Type B pancreatic cell (in vitro differentiated cells): ENCODE measurements at regions not wholly inside any gene's neighbourhood (a gene's known extent, or its start where the extent isn't known, plus 50 kb on each side); places are given as distances from the start of the nearest gene placed in this dataset.

ENCODE experiments used
- DNase-seq: peaks from one replicate; pipeline ENCODE4 v3.0.0; 2021; ENCODE audit warnings: mixed read lengths; ENCODE audit not compliant: unreplicated experiment; ENCODE audit errors: extremely low spot score
- H3K27ac Mint-ChIP-seq: 2 replicates; pipeline ENCODE4 v1.8.0; 2021; ENCODE audit warnings: mild to moderate bottlenecking, mixed read lengths
- H3K27me3 Mint-ChIP-seq: 2 replicates; pipeline ENCODE4 v1.8.0; 2021; ENCODE audit warnings: mixed read lengths
- H3K36me3 Mint-ChIP-seq: 2 replicates; pipeline ENCODE4 v1.8.0; 2021; ENCODE audit warnings: mixed read lengths
- H3K4me1 Mint-ChIP-seq: one replicate; pipeline ENCODE4 v1.8.0; 2021; ENCODE audit warnings: mixed read lengths; ENCODE audit not compliant: unreplicated experiment
- H3K4me3 Mint-ChIP-seq: 2 replicates; pipeline ENCODE4 v1.8.0; 2021; ENCODE audit warnings: mild to moderate bottlenecking, mixed read lengths
- H3K9me3 Mint-ChIP-seq: 2 replicates; pipeline ENCODE4 v1.8.0; 2021; ENCODE audit warnings: mixed read lengths
- TF ChIP-seq, protein P1 (sequence below): fragments of 200-600 bp; sonication (generic); conservative IDR thresholded peaks from 2 replicates; pipeline ENCODE4 v1.5.0; 2021; ENCODE audit warnings: antibody characterized with exemption, mild to moderate bottlenecking

DNA sequence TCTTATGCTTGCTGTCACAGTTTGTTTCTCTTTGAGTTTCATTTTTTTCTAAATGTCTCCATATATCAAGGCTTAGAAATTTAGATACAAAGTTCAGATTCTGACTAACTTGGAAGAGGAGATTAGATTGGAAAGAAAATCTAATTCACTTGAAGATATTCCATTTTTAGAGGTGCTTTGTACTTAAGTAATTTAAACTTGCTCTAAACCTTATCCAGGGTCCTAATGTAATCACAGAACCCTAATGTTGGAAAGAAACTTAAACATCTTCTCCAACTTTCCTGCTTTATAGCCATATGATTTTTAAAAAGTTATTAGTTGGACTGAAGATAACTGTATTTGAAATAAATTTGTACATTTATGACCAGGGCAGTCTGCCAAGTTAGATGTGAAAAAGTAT lies 81.1 kb upstream of the ARHGEF3 start:
- Mint-ChIP-seq H3K4me3 (no peak overlapping the region), H3K9me3 (no peaks in the 10 kb centered on the region), H3K4me1 (peaks cover 26% of the 10 kb centered on the region), H3K27me3 (no peaks in the 10 kb centered on the region), H3K36me3 (no peaks in the 10 kb centered on the region), H3K27ac (no peak overlapping the region)
- no peak for DNase-seq
- TF ChIP-seq, protein P1, sequence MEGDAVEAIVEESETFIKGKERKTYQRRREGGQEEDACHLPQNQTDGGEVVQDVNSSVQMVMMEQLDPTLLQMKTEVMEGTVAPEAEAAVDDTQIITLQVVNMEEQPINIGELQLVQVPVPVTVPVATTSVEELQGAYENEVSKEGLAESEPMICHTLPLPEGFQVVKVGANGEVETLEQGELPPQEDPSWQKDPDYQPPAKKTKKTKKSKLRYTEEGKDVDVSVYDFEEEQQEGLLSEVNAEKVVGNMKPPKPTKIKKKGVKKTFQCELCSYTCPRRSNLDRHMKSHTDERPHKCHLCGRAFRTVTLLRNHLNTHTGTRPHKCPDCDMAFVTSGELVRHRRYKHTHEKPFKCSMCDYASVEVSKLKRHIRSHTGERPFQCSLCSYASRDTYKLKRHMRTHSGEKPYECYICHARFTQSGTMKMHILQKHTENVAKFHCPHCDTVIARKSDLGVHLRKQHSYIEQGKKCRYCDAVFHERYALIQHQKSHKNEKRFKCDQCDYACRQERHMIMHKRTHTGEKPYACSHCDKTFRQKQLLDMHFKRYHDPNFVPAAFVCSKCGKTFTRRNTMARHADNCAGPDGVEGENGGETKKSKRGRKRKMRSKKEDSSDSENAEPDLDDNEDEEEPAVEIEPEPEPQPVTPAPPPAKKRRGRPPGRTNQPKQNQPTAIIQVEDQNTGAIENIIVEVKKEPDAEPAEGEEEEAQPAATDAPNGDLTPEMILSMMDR, result no peak

DNA sequence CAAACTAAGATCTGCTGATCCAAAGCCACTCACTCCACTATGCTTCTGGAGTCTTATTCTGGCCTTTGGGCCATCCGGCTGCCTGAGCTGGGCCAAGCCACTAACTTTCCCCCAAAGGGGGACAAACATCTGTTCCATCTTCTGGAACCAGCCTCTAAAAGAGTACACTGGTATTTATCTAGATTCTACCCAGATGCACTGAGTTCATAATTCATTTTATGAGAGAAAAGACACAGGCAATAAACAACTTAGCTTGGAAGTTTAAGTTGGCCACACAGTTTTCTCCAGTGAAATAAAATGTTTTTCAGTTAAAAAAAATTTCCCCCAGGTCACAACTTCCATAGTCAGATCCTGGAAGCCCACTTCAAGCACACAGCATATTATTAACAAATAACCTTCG lies 80.1 kb upstream of the ARHGEF3 start:
- H3K36me3 Mint-ChIP-seq, result no peaks in the 10 kb centered on the region
- DNase-seq, result no peak
- no peaks in the 10 kb centered on the region for H3K9me3 Mint-ChIP-seq
- no peak overlapping the region for H3K27ac Mint-ChIP-seq
- no peaks in the 10 kb centered on the region for H3K27me3 Mint-ChIP-seq
- TF ChIP-seq, protein P1, result no peak
- H3K4me1 Mint-ChIP-seq, result peaks cover 22% of the 10 kb centered on the region
- H3K4me3 Mint-ChIP-seq, result no peak overlapping the region

DNA sequence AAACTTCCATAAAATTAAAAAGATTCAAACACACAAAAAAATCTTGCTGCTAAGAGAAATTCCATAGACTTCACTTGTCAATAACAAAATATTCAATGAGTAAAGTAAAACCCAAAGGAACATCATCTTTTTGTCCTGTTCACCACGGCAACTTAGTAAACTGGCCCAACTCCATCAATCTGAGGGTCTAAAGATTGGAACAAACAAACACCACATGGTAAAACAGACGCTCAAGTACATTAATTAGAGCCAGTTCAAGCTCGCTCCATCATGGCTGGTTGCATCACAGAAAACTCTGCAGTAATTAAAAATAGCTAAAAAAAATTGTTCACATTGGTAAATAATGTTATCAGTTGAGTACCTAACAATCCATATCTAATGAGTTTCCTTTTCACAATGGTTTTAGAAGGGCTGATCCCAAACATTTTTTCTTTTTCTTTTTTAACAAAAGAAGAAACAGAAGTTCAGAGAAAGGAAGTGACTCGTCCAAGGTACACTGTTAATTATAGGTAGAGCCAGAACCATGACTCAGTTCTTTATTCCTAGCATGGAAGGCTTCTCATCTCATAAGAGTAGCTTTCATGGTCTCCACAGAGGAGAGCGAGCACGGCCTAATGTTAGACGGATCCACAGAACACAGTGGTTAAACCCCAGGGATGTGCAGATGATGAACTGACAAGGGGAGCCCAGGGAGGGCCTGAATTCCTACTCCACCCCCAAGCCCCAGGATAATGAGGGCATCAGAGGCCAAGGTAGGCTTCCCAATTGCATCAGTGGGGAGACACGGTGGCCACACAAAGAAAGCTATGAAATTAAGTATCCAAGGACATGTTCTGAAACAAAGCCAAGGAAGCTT lies 79.2 kb upstream of the ARHGEF3 start:
- Mint-ChIP-seq H3K4me1 (peaks cover 26% of the 10 kb centered on the region), H3K27ac (no peak overlapping the region)
- DNase-seq, result no peak

DNA sequence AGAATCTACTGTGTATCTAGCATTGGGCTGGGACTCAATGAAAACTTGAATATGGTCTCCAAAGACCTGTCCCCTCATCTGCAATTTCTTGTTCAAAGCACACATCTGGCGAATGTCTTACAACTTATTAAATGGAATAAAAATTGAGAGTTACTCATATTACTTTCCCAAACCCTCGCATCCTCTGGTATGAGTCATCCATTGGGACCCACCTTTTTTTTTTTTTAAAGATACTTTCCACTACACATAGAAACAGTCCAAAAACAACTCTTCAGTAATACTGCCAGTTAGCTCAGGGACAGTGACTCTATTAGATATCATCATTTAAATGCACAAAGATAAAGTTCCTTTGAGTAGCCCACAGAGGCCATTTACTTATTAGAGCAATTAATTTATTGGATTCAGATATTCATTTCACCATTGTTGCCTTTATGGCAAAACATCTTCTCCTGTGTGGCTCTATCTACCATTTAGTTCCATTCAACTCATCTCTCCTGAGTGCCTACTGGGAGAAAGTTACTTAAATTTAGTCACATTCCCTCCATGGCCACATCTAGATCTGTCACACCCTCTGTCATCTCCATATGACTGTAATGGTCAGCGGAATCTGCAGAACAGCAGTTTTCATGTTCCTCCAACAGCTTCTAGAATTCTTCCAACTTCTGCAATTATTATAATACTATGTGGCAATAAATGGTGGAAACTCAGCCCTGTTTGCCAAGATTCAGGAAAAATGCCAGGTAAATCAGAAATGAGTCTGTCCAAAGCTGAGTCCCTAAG lies 77.9 kb upstream of the ARHGEF3 start:
- no peak overlapping the region for H3K4me3 Mint-ChIP-seq
- no peaks in the 10 kb centered on the region for H3K27me3 Mint-ChIP-seq
- no peaks in the 10 kb centered on the region for H3K9me3 Mint-ChIP-seq
- DNase-seq, result no peak
- TF ChIP-seq, protein P1, result no peak
- no peaks in the 10 kb centered on the region for H3K36me3 Mint-ChIP-seq
- H3K27ac Mint-ChIP-seq, result no peak overlapping the region
- peaks cover 32% of the 10 kb centered on the region for H3K4me1 Mint-ChIP-seq

More for the DNA sequence above, 79.2 kb upstream of the ARHGEF3 start:
- no peaks in the 10 kb centered on the region for H3K27me3 Mint-ChIP-seq
- TF ChIP-seq, protein P1, result no peak
- H3K9me3 Mint-ChIP-seq, result no peaks in the 10 kb centered on the region
- H3K36me3 Mint-ChIP-seq, result no peaks in the 10 kb centered on the region
- no peak overlapping the region for H3K4me3 Mint-ChIP-seq

DNA sequence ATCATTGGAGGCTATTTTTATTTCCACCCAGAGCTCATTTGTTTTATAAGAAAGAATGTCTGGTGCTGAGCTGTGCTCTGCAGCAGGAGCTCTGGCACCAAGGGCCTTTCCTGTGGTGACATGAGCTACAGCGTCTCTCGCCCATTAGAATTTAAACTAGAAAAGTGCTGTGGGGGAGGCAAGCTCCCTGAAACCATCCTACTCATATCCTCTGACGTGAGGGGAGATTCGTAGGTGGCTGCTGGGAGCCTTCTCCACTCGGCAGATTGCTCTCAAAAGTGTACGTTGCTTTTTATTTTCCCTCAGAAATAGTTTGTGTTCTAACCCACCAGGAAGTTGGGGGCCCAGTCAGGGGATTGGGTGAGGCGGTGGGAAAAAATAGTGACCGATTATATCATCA lies 76.3 kb upstream of the ARHGEF3 start:
- H3K27me3 Mint-ChIP-seq, result no peaks in the 10 kb centered on the region
- H3K4me1 Mint-ChIP-seq, result peaks cover 41% of the 10 kb centered on the region
- no peak for DNase-seq
- H3K36me3 Mint-ChIP-seq, result no peaks in the 10 kb centered on the region
- no peak overlapping the region for H3K27ac Mint-ChIP-seq
- TF ChIP-seq, protein P1, result no peak
- H3K9me3 Mint-ChIP-seq, result no peaks in the 10 kb centered on the region
- H3K4me3 Mint-ChIP-seq, result no peak overlapping the region
